HepG2 (cell line): ENCODE measurements at regions not wholly inside any gene's neighbourhood (a gene's known extent, or its start where the extent isn't known, plus 50 kb on each side); places are given as distances from the start of the nearest gene placed in this dataset.

Experiments
- FUBP1 ChIP-seq: sonication (generic); formaldehyde crosslinking; IDR thresholded peaks from 2 replicates; pipeline ENCODE4 v1.5.1; 2020; ENCODE audit warnings: missing genetic modification reagents, mild to moderate bottlenecking, borderline replicate concordance
- ISL2 ChIP-seq: sonication (generic); formaldehyde crosslinking; IDR thresholded peaks from 2 replicates; pipeline ENCODE4 v1.5.0; 2020; ENCODE audit warnings: missing genetic modification reagents
- MTA3 ChIP-seq: sonication (generic); formaldehyde crosslinking; IDR thresholded peaks from 2 replicates; pipeline ENCODE4 v1.4.0; 2020; ENCODE audit warnings: missing genetic modification reagents
- NCOR1 ChIP-seq: fragments of 200-600 bp; sonication (generic); IDR thresholded peaks from 2 replicates; pipeline ENCODE4 v1.7.0; 2017; ENCODE audit warnings: antibody characterized with exemption, low read length, borderline replicate concordance
- TGIF2 ChIP-seq: IDR thresholded peaks from 2 replicates; pipeline ENCODE4 v1.6.1; 2016; ENCODE audit warnings: control low read depth, missing compliant biosample characterization
- ZBTB2 ChIP-seq: sonication (generic); formaldehyde crosslinking; IDR thresholded peaks from 2 replicates; pipeline ENCODE4 v1.8.0; 2022; ENCODE audit warnings: low read depth, missing genetic modification reagents
- ZNF225 ChIP-seq: sonication (generic); formaldehyde crosslinking; IDR thresholded peaks from 2 replicates; pipeline ENCODE4 v1.4.0; 2020; ENCODE audit warnings: mild to moderate bottlenecking, missing genetic modification reagents
- ZNF282 ChIP-seq: fragments of 450-650 bp; IDR thresholded peaks from 2 replicates; pipeline ENCODE4 v1.6.1; 2018; ENCODE audit not compliant: partially characterized antibody
- ZNF318 ChIP-seq: sonication (generic); formaldehyde crosslinking; IDR thresholded peaks from 2 replicates; pipeline ENCODE4 v1.4.0; 2020; ENCODE audit warnings: mild to moderate bottlenecking, missing genetic modification reagents
- ZSCAN9 ChIP-seq: IDR thresholded peaks from 2 replicates; pipeline ENCODE4 v1.6.1; 2016; ENCODE audit warnings: borderline replicate concordance
- TF ChIP-seq, protein P1 (sequence below): sonication (generic); formaldehyde crosslinking; IDR thresholded peaks from 2 replicates; pipeline ENCODE4 v1.5.0; 2020; ENCODE audit warnings: missing genetic modification reagents
- TF ChIP-seq, protein P2 (sequence below): sonication (generic); formaldehyde crosslinking; IDR thresholded peaks from 2 replicates; pipeline ENCODE4 v1.8.0; 2022; ENCODE audit warnings: mild to moderate bottlenecking, missing genetic modification reagents, moderate library complexity

- no peak for TF ChIP-seq ZNF318 (CRISPR knock-in tag)
- TF ChIP-seq, protein P1, sequence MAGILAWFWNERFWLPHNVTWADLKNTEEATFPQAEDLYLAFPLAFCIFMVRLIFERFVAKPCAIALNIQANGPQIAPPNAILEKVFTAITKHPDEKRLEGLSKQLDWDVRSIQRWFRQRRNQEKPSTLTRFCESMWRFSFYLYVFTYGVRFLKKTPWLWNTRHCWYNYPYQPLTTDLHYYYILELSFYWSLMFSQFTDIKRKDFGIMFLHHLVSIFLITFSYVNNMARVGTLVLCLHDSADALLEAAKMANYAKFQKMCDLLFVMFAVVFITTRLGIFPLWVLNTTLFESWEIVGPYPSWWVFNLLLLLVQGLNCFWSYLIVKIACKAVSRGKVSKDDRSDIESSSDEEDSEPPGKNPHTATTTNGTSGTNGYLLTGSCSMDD (CRISPR knock-in tag): no peak
- TF ChIP-seq ZSCAN9 (CRISPR knock-in tag): no peak
- no peak for TF ChIP-seq ZNF282
- TF ChIP-seq ISL2 (CRISPR knock-in tag): no peak
- TF ChIP-seq NCOR1: no peak
- no peak for TF ChIP-seq MTA3 (CRISPR knock-in tag)
- TF ChIP-seq, protein P2, sequence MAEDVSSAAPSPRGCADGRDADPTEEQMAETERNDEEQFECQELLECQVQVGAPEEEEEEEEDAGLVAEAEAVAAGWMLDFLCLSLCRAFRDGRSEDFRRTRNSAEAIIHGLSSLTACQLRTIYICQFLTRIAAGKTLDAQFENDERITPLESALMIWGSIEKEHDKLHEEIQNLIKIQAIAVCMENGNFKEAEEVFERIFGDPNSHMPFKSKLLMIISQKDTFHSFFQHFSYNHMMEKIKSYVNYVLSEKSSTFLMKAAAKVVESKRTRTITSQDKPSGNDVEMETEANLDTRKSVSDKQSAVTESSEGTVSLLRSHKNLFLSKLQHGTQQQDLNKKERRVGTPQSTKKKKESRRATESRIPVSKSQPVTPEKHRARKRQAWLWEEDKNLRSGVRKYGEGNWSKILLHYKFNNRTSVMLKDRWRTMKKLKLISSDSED (CRISPR knock-in tag): no peak
- TF ChIP-seq FUBP1: no peak
- TF ChIP-seq TGIF2 (CRISPR knock-in tag): no peak
- TF ChIP-seq ZNF225 (CRISPR knock-in tag): no peak
- no peak for TF ChIP-seq ZBTB2 (CRISPR knock-in tag)
Observed at GRCh38 chr10:20954519-20954918, 57.4 kb upstream of the NEBL start (continued).
